GM23248 (cell line): ENCODE measurements at regions not wholly inside any gene's neighbourhood (a gene's known extent, or its start where the extent isn't known, plus 50 kb on each side); places are given as distances from the start of the nearest gene placed in this dataset.

ENCODE experiments used
- DNase-seq: peaks from one replicate; pipeline ENCODE4 v3.0.0-alpha.2; 2015
- H2AFZ ChIP-seq: fragments of 200-600 bp; sonication (generic); 2 replicates; pipeline ENCODE4 v1.6.1; 2016; ENCODE audit warnings: antibody characterized with exemption
- H3F3A ChIP-seq: fragments of 200-600 bp; sonication (generic); 2 replicates; pipeline ENCODE4 v1.6.1; 2016; ENCODE audit warnings: mild to moderate bottlenecking, antibody characterized with exemption, mixed run types; ENCODE audit not compliant: insufficient read depth
- H3K27ac ChIP-seq: fragments of 200-600 bp; sonication (generic); 2 replicates; pipeline ENCODE4 v1.5.1; 2016; ENCODE audit warnings: mild to moderate bottlenecking
- H3K27me3 ChIP-seq: fragments of 200-600 bp; sonication (generic); replicated peaks from 2 replicates; pipeline ENCODE4 v1.6.1; 2016; ENCODE audit warnings: mild to moderate bottlenecking; ENCODE audit not compliant: insufficient read depth
- H3K36me3 ChIP-seq: fragments of 200-600 bp; sonication (generic); 2 replicates; pipeline ENCODE4 v1.6.1; 2016; ENCODE audit warnings: low read depth, mild to moderate bottlenecking
- H3K4me1 ChIP-seq: fragments of 200-600 bp; sonication (generic); 2 replicates; pipeline ENCODE4 v1.6.1; 2016; ENCODE audit warnings: mild to moderate bottlenecking; ENCODE audit not compliant: insufficient read depth
- H3K4me2 ChIP-seq: fragments of 200-600 bp; sonication (generic); one replicate; pipeline ENCODE4 v1.6.1; 2016; ENCODE audit warnings: mild to moderate bottlenecking; ENCODE audit not compliant: unreplicated experiment
- H3K4me3 ChIP-seq: fragments of 200-600 bp; sonication (generic); 2 replicates; pipeline ENCODE4 v1.5.1; 2016; ENCODE audit warnings: mild to moderate bottlenecking
- H3K79me2 ChIP-seq: fragments of 200-600 bp; sonication (generic); 2 replicates; pipeline ENCODE4 v1.6.1; 2016; ENCODE audit warnings: mild to moderate bottlenecking; ENCODE audit not compliant: insufficient read depth
- H3K9ac ChIP-seq: fragments of 200-600 bp; sonication (generic); 2 replicates; pipeline ENCODE4 v1.6.1; 2016; ENCODE audit warnings: mild to moderate bottlenecking
- H3K9me2 ChIP-seq: fragments of 200-600 bp; sonication (generic); 2 replicates; pipeline ENCODE4 v1.6.1; 2016; ENCODE audit warnings: mixed run types, mild to moderate bottlenecking, moderate library complexity; ENCODE audit not compliant: insufficient read depth
- H3K9me3 ChIP-seq: fragments of 200-600 bp; sonication (generic); one replicate; pipeline ENCODE4 v1.6.1; 2017; ENCODE audit warnings: low read depth
- H4K20me1 ChIP-seq: fragments of 200-600 bp; sonication (generic); 2 replicates; pipeline ENCODE4 v1.6.0; 2016; ENCODE audit not compliant: insufficient read depth
- EZH2 ChIP-seq: fragments of 200-600 bp; sonication (generic); IDR thresholded peaks from 2 replicates; pipeline ENCODE4 v1.6.1; 2018; ENCODE audit warnings: antibody characterized with exemption, mild to moderate bottlenecking; ENCODE audit not compliant: insufficient read depth, poor library complexity, severe bottlenecking
- EZH2phosphoT487 ChIP-seq: fragments of 200-600 bp; sonication (generic); IDR thresholded peaks from 2 replicates; pipeline ENCODE4 v1.6.1; 2018; ENCODE audit warnings: antibody characterized with exemption, moderate library complexity, mild to moderate bottlenecking, low read depth; ENCODE audit not compliant: insufficient read depth
- whole genome bisulfite sequencing, 2 experiments: methylation state at CpG; one replicate each; pipeline ENCODE4 v1.1.6; 2015 to 2017; ENCODE audit warnings: low lambda C conversion rate in 2 of 2, low coverage in 1 of 2; ENCODE audit errors: missing lambda C conversion rate in 2 of 2; 5-methylcytosine and 5-hydroxymethylcytosine counted together
- in situ Hi-C: fragments of 300-500 bp; cut with MboI; formaldehyde crosslinking; loops from 2 replicates; pipeline ENCODE4 v1.15.0; 2020

- Histone ChIP-seq H3K9ac (no peak overlapping the region), H2AFZ (no peak overlapping the region), H3K4me3 (no peak overlapping the region), H3K4me1 (peaks cover 12% of the 10 kb centered on the region), H3K4me2 (no peak overlapping the region), H3K27me3 (no peaks in the 10 kb centered on the region), H3F3A (peaks cover 11% of the 10 kb centered on the region), H4K20me1 (no peaks in the 10 kb centered on the region), H3K79me2 (no peaks in the 10 kb centered on the region), H3K9me2 (no peaks in the 10 kb centered on the region), H3K27ac (no peak overlapping the region), H3K36me3 (peaks cover 39% of the 10 kb centered on the region), H3K9me3 (no peaks in the 10 kb centered on the region)
- WGBS, 2 experiments: 96 to 97% methylated on average over 1 of the region's 1 CpG
- no peak for DNase-seq
- in situ Hi-C loops: loop anchor here (10.0 kb wide), 1 partner anchor 246 kb away; no protein-coding TSS in a partner anchor
- TF ChIP-seq EZH2phosphoT487 (no peak), EZH2 (no peak)
Measured at GRCh38 chr4:122328893-122329292, 49.9 kb upstream of the ADAD1 start.
